ENCODE measurements at regions not wholly inside any gene's neighbourhood (a gene's known extent, or its start where the extent isn't known, plus 50 kb on each side); places are given as distances from the start of the nearest gene placed in this dataset.

DNA sequence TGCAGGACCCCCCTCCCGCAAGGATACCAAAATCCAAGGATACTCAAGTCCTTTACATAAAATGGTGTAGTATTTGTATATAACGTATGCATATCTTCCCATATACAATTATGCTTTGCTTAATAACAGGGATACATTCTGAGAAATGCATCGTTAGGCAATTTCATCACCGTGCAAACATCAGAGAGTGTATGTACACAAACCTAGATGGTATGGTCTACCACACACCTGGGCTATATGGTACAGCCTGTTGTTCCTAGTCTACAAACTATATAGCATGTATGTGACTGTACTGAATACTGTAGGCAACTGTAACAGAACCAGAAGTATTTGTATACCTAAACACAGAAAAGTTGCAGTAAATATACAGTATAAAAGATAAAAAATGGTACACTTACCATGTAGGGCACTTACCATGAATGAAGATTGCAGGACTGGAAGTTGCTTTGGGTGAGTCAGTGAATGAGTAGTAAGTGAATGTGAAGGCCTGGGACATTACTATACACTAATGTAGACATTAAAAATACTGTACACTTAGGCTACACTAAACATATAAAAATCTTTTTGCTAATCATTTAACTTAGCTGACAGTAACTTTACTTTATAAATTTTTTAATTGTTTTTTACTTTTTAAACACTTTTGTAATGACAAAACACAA is 141.1 kb downstream of the SLC41A2 start:
- H3K27me3 ChIP-seq = no peaks in the 10 kb centered on the region
- TF ChIP-seq, protein P1, sequence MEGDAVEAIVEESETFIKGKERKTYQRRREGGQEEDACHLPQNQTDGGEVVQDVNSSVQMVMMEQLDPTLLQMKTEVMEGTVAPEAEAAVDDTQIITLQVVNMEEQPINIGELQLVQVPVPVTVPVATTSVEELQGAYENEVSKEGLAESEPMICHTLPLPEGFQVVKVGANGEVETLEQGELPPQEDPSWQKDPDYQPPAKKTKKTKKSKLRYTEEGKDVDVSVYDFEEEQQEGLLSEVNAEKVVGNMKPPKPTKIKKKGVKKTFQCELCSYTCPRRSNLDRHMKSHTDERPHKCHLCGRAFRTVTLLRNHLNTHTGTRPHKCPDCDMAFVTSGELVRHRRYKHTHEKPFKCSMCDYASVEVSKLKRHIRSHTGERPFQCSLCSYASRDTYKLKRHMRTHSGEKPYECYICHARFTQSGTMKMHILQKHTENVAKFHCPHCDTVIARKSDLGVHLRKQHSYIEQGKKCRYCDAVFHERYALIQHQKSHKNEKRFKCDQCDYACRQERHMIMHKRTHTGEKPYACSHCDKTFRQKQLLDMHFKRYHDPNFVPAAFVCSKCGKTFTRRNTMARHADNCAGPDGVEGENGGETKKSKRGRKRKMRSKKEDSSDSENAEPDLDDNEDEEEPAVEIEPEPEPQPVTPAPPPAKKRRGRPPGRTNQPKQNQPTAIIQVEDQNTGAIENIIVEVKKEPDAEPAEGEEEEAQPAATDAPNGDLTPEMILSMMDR (IDR thresholded peaks at IDR 0.05; ENCODE audit: low read depth, low read length) = no peak
- DNase-seq (ENCODE audit: low read depth in 1 of 2, low spot score in 1 of 2) = no peak
- H3K4me3 ChIP-seq = no peak overlapping the region
- H3K36me3 ChIP-seq = no peaks in the 10 kb centered on the region
- H3K9me3 ChIP-seq (ENCODE audit: low read depth) = no peaks in the 10 kb centered on the region
- H3K4me1 ChIP-seq (ENCODE audit: low read depth) = no peaks in the 10 kb centered on the region
- H3K27ac ChIP-seq = no peak overlapping the region

GRCh38 chr12:104815935-104816334 is 142.2 kb downstream of the SLC41A2 start:
- no peak for DNase-seq (ENCODE audit: low read depth in 1 of 2, low spot score in 1 of 2)
- TF ChIP-seq, protein P1 (IDR thresholded peaks at IDR 0.05; ENCODE audit: low read depth, low read length) = no peak
- Histone ChIP-seq H3K36me3 (no peaks in the 10 kb centered on the region), H3K27ac (no peak overlapping the region), H3K4me3 (no peak overlapping the region), H3K27me3 (no peaks in the 10 kb centered on the region), H3K9me3 (ENCODE audit: low read depth) (no peaks in the 10 kb centered on the region), H3K4me1 (ENCODE audit: low read depth) (no peaks in the 10 kb centered on the region)

DNA sequence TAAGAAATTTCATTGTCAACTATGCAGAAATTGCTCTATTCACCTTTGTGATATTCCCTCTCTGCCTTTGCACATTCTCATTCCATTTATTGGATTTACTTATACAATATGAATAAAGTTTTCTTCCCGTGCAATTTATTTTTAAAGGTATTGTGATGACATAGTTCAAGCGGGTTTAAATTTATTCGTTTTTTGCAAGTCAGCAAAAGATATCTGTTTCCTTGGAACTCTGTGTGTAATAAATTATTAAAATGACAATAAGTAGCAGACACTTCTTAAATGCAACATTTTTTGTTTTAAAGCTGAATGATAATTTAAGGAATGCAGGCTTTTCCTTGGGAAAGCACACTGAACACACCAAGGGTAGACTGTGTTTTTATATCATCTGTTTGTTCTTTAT is 143.1 kb downstream of the SLC41A2 start:
- Histone ChIP-seq H3K36me3 (no peaks in the 10 kb centered on the region), H3K4me3 (no peak overlapping the region), H3K9me3 (ENCODE audit: low read depth) (no peaks in the 10 kb centered on the region), H3K4me1 (ENCODE audit: low read depth) (no peaks in the 10 kb centered on the region), H3K27me3 (no peaks in the 10 kb centered on the region), H3K27ac (no peak overlapping the region)
- DNase-seq (ENCODE audit: low read depth in 1 of 2, low spot score in 1 of 2) = no peak
- TF ChIP-seq, protein P1 (IDR thresholded peaks at IDR 0.05; ENCODE audit: low read depth, low read length) = no peak

All from cardiac muscle cell (in vitro differentiated cells and primary cell).